B cell (primary cell): ENCODE measurements at regions not wholly inside any gene's neighbourhood (a gene's known extent, or its start where the extent isn't known, plus 50 kb on each side); places are given as distances from the start of the nearest gene placed in this dataset.

Experiments
- ATAC-seq: fragments of 200-7000 bp; cut with Tn5 transposase; one replicate; pipeline ENCODE4 v1.10.0; 2021; ENCODE audit warnings: low read depth, mild to moderate bottlenecking, moderate number of reproducible peaks, moderate library complexity
- CTCF ChIA-PET: fragments of 350-600 bp; sonication (Branson Sonifier 250); formaldehyde crosslinking; loops from one replicate; lab custom pipeline; 2021; ENCODE audit warnings: antibody characterized with exemption, inconsistent platforms; lab: Charles Lee
- POLR2A ChIA-PET: fragments of 350-600 bp; sonication (Branson Sonifier 250); formaldehyde crosslinking; loops from one replicate; lab custom pipeline; 2021; ENCODE audit warnings: antibody characterized with exemption; lab: Charles Lee
- DNase-seq: peaks from one replicate; pipeline ENCODE4 v3.0.0; 2013
- H2AFZ ChIP-seq: 2 replicates; pipeline ENCODE4 v1.6.1; 2012; ENCODE audit warnings: mild to moderate bottlenecking, low read depth, low read length; ENCODE audit not compliant: insufficient read depth, poor library complexity, severe bottlenecking
- H3K27ac ChIP-seq, 2 donors: 1 replicate in 1 of 2; 2 replicates in 1 of 2; pipeline ENCODE4 v1.5.1; 2012 to 2013; ENCODE audit warnings: low read length in 2 of 2, mild to moderate bottlenecking in 2 of 2, moderate library complexity in 1 of 2
- H3K27me3 ChIP-seq, 4 experiments: fragments of 200-600 bp in 1 of 4; sonication (generic) in 1 of 4; replicated peaks in 1 of 4; 1 replicate in 2 of 4; 2 replicates in 2 of 4; pipeline versions ENCODE4 v1.6.1 to v1.7.0; 2013 to 2016; ENCODE audit warnings: low read length in 3 of 4, mild to moderate bottlenecking in 2 of 4, mixed read lengths in 1 of 4, moderate library complexity in 1 of 4; ENCODE audit not compliant: insufficient read depth in 4 of 4, control insufficient read depth in 3 of 4; ENCODE audit errors: control extremely low read depth in 1 of 4
- H3K36me3 ChIP-seq, 2 experiments: replicated peaks in 1 of 2; 1 replicate in 1 of 2; 2 replicates in 1 of 2; pipeline versions ENCODE4 v1.6.1 to v1.7.1; 2013; ENCODE audit warnings: low read length in 1 of 2; ENCODE audit not compliant: insufficient read depth in 2 of 2, control insufficient read depth in 1 of 2; ENCODE audit errors: control extremely low read depth in 1 of 2, extremely low read depth in 1 of 2
- H3K4me1 ChIP-seq, 2 donors: fragments of 200-600 bp in 1 of 2; sonication (generic) in 1 of 2; 1 replicate in 1 of 2; 2 replicates in 1 of 2; pipeline versions ENCODE4 v1.5.1 to v1.6.1; 2013 to 2017; ENCODE audit warnings: low read length in 2 of 2; ENCODE audit not compliant: control insufficient read depth in 2 of 2, insufficient read depth in 2 of 2
- H3K4me2 ChIP-seq: replicated peaks from 2 replicates; pipeline ENCODE3; 2012; ENCODE audit warnings: mild to moderate bottlenecking, low read depth, low read length; ENCODE audit not compliant: poor library complexity, severe bottlenecking
- H3K4me3 ChIP-seq, 5 experiments: fragments of 200-600 bp in 1 of 5; sonication (generic) in 1 of 5; 1 replicate in 3 of 5; 2 replicates in 2 of 5; pipeline versions ENCODE4 v1.5.1 to v1.7.0; 2011 to 2016; ENCODE audit warnings: low read length in 4 of 5, mild to moderate bottlenecking in 4 of 5, low read depth in 2 of 5, control low read depth in 1 of 5, moderate library complexity in 1 of 5; ENCODE audit not compliant: insufficient read depth in 1 of 5; ENCODE audit errors: control extremely low read depth in 1 of 5, extremely low read depth in 1 of 5
- H3K79me2 ChIP-seq: fragments of 200-600 bp; sonication (generic); one replicate; pipeline ENCODE4 v1.6.0; 2016; ENCODE audit warnings: low read length; ENCODE audit not compliant: control insufficient read depth, insufficient read depth
- H3K9ac ChIP-seq: fragments of 200-600 bp; sonication (generic); 2 replicates; pipeline ENCODE4 v1.6.1; 2017; ENCODE audit warnings: mild to moderate bottlenecking, low read length, moderate library complexity
- H3K9me3 ChIP-seq, 3 donors: one replicate each; pipeline versions ENCODE4 v1.6.1 to v1.7.1; 2013; ENCODE audit warnings: low read length in 2 of 3; ENCODE audit not compliant: control insufficient read depth in 2 of 3, insufficient read depth in 1 of 3; ENCODE audit errors: control extremely low read depth in 1 of 3
- H4K20me1 ChIP-seq: 2 replicates; pipeline ENCODE4 v1.6.0; 2012; ENCODE audit warnings: mild to moderate bottlenecking, low read length; ENCODE audit not compliant: insufficient read depth, control insufficient read depth, poor library complexity, severe bottlenecking
- H3K27ac Mint-ChIP-seq: one replicate; pipeline ENCODE4 v1.8.0; 2021; ENCODE audit warnings: mixed read lengths
- H3K27me3 Mint-ChIP-seq: one replicate; pipeline ENCODE4 v1.8.0; 2021; ENCODE audit warnings: mixed read lengths
- H3K4me1 Mint-ChIP-seq: one replicate; pipeline ENCODE4 v1.8.0; 2021; ENCODE audit warnings: mixed read lengths
- H3K4me3 Mint-ChIP-seq: one replicate; pipeline ENCODE4 v1.8.0; 2021; ENCODE audit warnings: mixed read lengths
- H3K9me3 Mint-ChIP-seq: one replicate; pipeline ENCODE4 v1.8.0; 2022; ENCODE audit warnings: mixed read lengths; ENCODE audit not compliant: insufficient read depth
- CTCF ChIP-seq: fragments of 200-600 bp; IDR thresholded peaks from one replicate; pipeline ENCODE4 v1.8.0; 2022; ENCODE audit warnings: antibody characterized with exemption, mild to moderate bottlenecking
- EZH2 ChIP-seq: IDR thresholded peaks from 2 replicates; pipeline ENCODE4 v1.6.1; 2012; ENCODE audit warnings: borderline replicate concordance, low read depth, mild to moderate bottlenecking, moderate library complexity, low read length; ENCODE audit not compliant: insufficient read depth, poor library complexity, severe bottlenecking
- WGBS: methylation state at CpG from one replicate; pipeline ENCODE4 v1.1.5; 2013; ENCODE audit warnings: missing lambda C conversion rate; ENCODE audit not compliant: insufficient coverage; 5-methylcytosine and 5-hydroxymethylcytosine counted together
- intact Hi-C: fragments of 100-400 bp; cut with micrococcal nuclease; formaldehyde crosslinking; loops from one replicate; pipeline ENCODE4 v1.10.0; 2022

- Mint-ChIP-seq H3K4me3 (no peak overlapping the region), H3K4me1 (peaks cover 5% of the 10 kb centered on the region), H3K27me3 (peaks cover 28% of the 10 kb centered on the region), H3K27ac (no peak overlapping the region), H3K9me3 (no peaks in the 10 kb centered on the region)
- no peak for ATAC-seq
- TF ChIP-seq CTCF (no peak), EZH2 (no peak)
- no peak for DNase-seq
- Histone ChIP-seq H3K79me2 (no peaks in the 10 kb centered on the region), H3K27me3 (peaks cover 0 to 7% (median 1%) of the 10 kb centered on the region in 4 experiments), H4K20me1 (no peaks in the 10 kb centered on the region), H3K4me1 (peaks cover 4 to 7% of the 10 kb centered on the region in 2 donors), H3K9ac (no peak overlapping the region), H3K27ac (no peak overlapping the region), H2AFZ (no peak overlapping the region), H3K4me3 (no peak overlapping the region), H3K4me2 (no peak overlapping the region), H3K9me3 (no peaks in the 10 kb centered on the region), H3K36me3 (no peaks in the 10 kb centered on the region)
- no CpG with 5 or more reads among the region's 2 CpGs for WGBS
- ChIA-PET CTCF (no interaction called here), POLR2A (no interaction called here)
- intact Hi-C loops = no loop called here
These were observed 61.7 kb upstream of the EPC2 start for GRCh38 chr2:148582679-148583511.

GRCh38 chr2:148585696-148586095 lies 58.9 kb upstream of the EPC2 start:
- Histone ChIP-seq H3K36me3 (no peaks in the 10 kb centered on the region), H3K27ac (no peak overlapping the region), H3K4me3 (no peak overlapping the region), H3K9ac (no peak overlapping the region), H2AFZ (no peak overlapping the region), H3K4me1 (peaks cover 4 to 7% of the 10 kb centered on the region in 2 donors), H3K9me3 (no peaks in the 10 kb centered on the region), H3K27me3 (no peaks in the 10 kb centered on the region), H3K4me2 (no peak overlapping the region), H4K20me1 (no peaks in the 10 kb centered on the region), H3K79me2 (no peaks in the 10 kb centered on the region)
- DNase-seq (no peak), ATAC-seq (no peak)
- no peaks in the 10 kb centered on the region for H3K9me3 Mint-ChIP-seq
- intact Hi-C loops = no loop called here
- ChIA-PET POLR2A (no interaction called here), CTCF (no interaction called here)
- no peak overlapping the region for H3K27ac Mint-ChIP-seq
- 100% methylated on average over 3 of the region's 4 CpGs for WGBS
- peaks cover 5% of the 10 kb centered on the region for H3K4me1 Mint-ChIP-seq
- no peak overlapping the region for H3K4me3 Mint-ChIP-seq
- H3K27me3 Mint-ChIP-seq = peaks cover 5% of the 10 kb centered on the region
- TF ChIP-seq EZH2 (no peak), CTCF (no peak)
